ENCODE measurements at regions not wholly inside any gene's neighbourhood (a gene's known extent, or its start where the extent isn't known, plus 50 kb on each side); places are given as distances from the start of the nearest gene placed in this dataset.

GRCh38 chr13:97719736-97720135 is 233.7 kb upstream of the IPO5 start (continued):
- no peak for TF ChIP-seq BCL3 (IDR thresholded peaks at IDR 0.05; ENCODE audit: borderline replicate concordance, insufficient read depth, low read depth, low read length, poor library complexity, severe bottlenecking)
- TF ChIP-seq IRF5 (IDR thresholded peaks at IDR 0.05; ENCODE audit: borderline replicate concordance): no peak

- no TSS peak for BruUV-seq (replicated peaks)
- no peaks in the 10 kb centered on the region for H4K20me1 ChIP-seq (ENCODE audit: control insufficient read depth, insufficient read depth)
- H3K9me3 ChIP-seq (replicated peaks; ENCODE audit: control insufficient read depth, insufficient read depth, low read length): no peaks in the 10 kb centered on the region
- SMC1A ChIA-PET (ENCODE audit: uncharacterized antibody, unreplicated experiment): no interaction called here
- DNase-seq (ENCODE audit: low read depth, low spot score) (no peak), FAIRE-seq (no peak), ATAC-seq (no peak)
- in situ Hi-C loops (cut with MboI): no loop called here
- intact Hi-C loops (cut with micrococcal nuclease; ENCODE audit: unreplicated experiment): no loop called here
- H3K27ac ChIP-seq (ENCODE audit: control insufficient read depth, insufficient read depth): no peak overlapping the region
- no peak overlapping the region for H2AFZ ChIP-seq (ENCODE audit: control insufficient read depth, low read depth, low read length)
- TF ChIP-seq RFX5 (IDR thresholded peaks at IDR 0.05; ENCODE audit: low read depth, low read length): no peak
- no peak for TF ChIP-seq CEBPB (IDR thresholded peaks at IDR 0.05; ENCODE audit: borderline replicate concordance in 1 of 2, low read depth in 2 of 2, low read length in 2 of 2)
- no peak for TF ChIP-seq RB1 (IDR thresholded peaks at IDR 0.05; ENCODE audit: borderline replicate concordance)
- TF ChIP-seq TARDBP (IDR thresholded peaks at IDR 0.05; ENCODE audit: borderline replicate concordance): no peak
- TF ChIP-seq NFIC (IDR thresholded peaks at IDR 0.05; ENCODE audit: low read depth, low read length): no peak
- no peak for TF ChIP-seq POLR2A (IDR thresholded peaks at IDR 0.05; ENCODE audit: low read depth, low read length)
- TF ChIP-seq EED (IDR thresholded peaks at IDR 0.05; ENCODE audit: low read depth): no peak
- no peak for TF ChIP-seq POLR2AphosphoS5 (IDR thresholded peaks at IDR 0.05; ENCODE audit: low read length)
- POLR2A ChIA-PET: no interaction called here
- no peak overlapping the region for H3K4me2 ChIP-seq (ENCODE audit: control insufficient read depth, insufficient read depth)
- RAD21 ChIA-PET (ENCODE audit: unreplicated experiment): no interaction called here
- WGBS (ENCODE audit: insufficient coverage, insufficient replicate concordance, low lambda C conversion rate, missing lambda C conversion rate): 26% methylated on average over 4 of the region's 4 CpGs
- no peak overlapping the region for H3K9ac ChIP-seq (ENCODE audit: control insufficient read depth, insufficient read depth, low read length)
- H3K4me3 ChIP-seq: no peak overlapping the region
- CTCF ChIA-PET: no interaction called here
- no peaks in the 10 kb centered on the region for H3K27me3 ChIP-seq (replicated peaks in 1 of 2; ENCODE audit: control insufficient read depth in 2 of 2, insufficient read depth in 2 of 2, low read length in 1 of 2)
- no peaks in the 10 kb centered on the region for H3K79me2 ChIP-seq (ENCODE audit: control insufficient read depth, insufficient read depth, low read length)
- no peaks in the 10 kb centered on the region for H3K4me1 ChIP-seq (ENCODE audit: control insufficient read depth, insufficient read depth, low read length)
- no peaks in the 10 kb centered on the region for H3K36me3 ChIP-seq (ENCODE audit: control insufficient read depth in 2 of 2, insufficient read depth in 2 of 2, low read length in 1 of 2)
These were observed 232.6 kb upstream of the IPO5 start for GRCh38 chr13:97720896-97721295.

All from GM12878 (cell line).